AG10803 (cell line): ENCODE measurements at regions not wholly inside any gene's neighbourhood (a gene's known extent, or its start where the extent isn't known, plus 50 kb on each side); places are given as distances from the start of the nearest gene placed in this dataset.
A peak's percentile ranks its signal among the peaks of the same experiment; 100 is the strongest.

Experiments
- DNase-seq: peaks from one replicate; pipeline ENCODE4 v3.0.0; 2010; ENCODE audit warnings: low read depth
- H3K4me3 ChIP-seq: 2 replicates; pipeline ENCODE4 v1.5.1; 2011; ENCODE audit warnings: mild to moderate bottlenecking, low read length, control low read depth
- CTCF ChIP-seq: conservative IDR thresholded peaks from 2 replicates; pipeline ENCODE4 v1.5.1; 2011; ENCODE audit warnings: mild to moderate bottlenecking, low read length, control low read depth, inconsistent platforms

- no peak for DNase-seq
- H3K4me3 ChIP-seq: no peak overlapping the region
- TF ChIP-seq CTCF: no peak
Measured at GRCh38 chrX:107556967-107557366, 71.3 kb upstream of the PRPS1 start.

DNA sequence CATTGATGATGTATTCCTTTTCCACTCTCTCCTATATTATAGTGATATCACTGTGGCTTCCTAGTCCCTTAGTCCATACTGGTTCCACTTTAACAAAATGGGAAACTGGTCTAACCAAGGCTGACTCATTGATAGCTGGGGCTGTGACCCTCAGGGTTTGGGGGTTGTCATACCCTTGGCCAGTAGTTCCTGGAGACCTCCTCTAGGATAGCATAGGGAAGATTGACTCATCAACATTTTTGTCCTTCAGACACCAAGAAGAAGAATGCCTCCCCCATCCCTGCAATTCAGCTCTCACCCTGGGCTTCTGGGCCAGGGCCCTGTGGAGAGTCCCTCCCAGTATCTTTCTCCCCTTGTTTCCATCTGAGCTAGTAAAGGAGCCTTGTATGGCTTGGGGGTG is 68.8 kb upstream of the PRPS1 start:
- TF ChIP-seq CTCF: no peak
- no peak overlapping the region for H3K4me3 ChIP-seq
- no peak for DNase-seq

DNA sequence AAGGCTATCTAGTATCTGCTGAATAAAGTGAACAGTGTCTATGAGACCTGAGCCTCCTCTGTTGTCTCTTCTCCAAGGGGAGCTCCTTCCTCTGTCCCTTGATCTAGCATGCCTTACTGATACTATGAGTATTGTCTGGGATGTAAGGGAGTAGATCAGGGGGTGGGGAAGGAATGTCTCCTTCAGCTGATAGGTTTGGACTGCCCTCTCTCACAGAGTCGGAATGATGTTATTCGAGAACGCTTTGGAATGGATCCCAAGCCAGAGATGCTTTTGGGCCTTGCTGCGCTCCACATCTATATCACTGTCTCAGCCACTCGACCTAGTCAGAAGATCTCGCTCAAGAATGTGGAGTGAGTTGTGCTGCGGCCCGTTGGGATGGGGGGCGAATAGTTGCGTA is 68.3 kb upstream of the PRPS1 start:
- no peak for TF ChIP-seq CTCF
- DNase-seq: no peak
- no peak overlapping the region for H3K4me3 ChIP-seq

DNA sequence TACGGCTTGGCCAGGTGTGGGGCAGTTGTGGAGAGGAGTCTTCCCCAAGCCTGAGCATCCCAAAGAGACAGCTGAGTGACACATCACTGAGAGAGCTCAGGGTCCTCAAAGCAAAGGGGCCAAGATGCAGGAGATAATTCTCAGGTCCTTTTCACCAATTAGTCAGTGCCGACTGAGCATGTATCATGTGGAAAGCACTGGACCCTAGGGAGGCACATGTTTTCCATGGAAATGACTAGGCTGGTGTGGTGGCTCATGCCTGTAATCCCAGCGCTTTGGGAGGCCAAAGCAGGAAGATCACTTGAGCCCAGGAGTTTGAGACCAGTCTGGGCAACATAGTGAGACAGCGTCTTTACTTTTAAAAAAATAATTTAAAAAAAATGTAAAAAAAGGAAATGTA is 67.3 kb upstream of the PRPS1 start:
- TF ChIP-seq CTCF: no peak
- no peak overlapping the region for H3K4me3 ChIP-seq
- no peak for DNase-seq

- no peak for TF ChIP-seq CTCF
- no peak overlapping the region for H3K4me3 ChIP-seq
- no peak for DNase-seq
Measured at GRCh38 chrX:107561468-107562215, 66.7 kb upstream of the PRPS1 start.

GRCh38 chrX:107562482-107562881 is 65.8 kb upstream of the PRPS1 start:
- TF ChIP-seq CTCF: no peak
- H3K4me3 ChIP-seq: no peak overlapping the region
- DNase-seq: peak; percentile 87

- no peak for TF ChIP-seq CTCF
- no peak overlapping the region for H3K4me3 ChIP-seq
- no peak for DNase-seq
Measured at GRCh38 chrX:107563824-107564223, 64.5 kb upstream of the PRPS1 start.
